ENCODE measurements at regions not wholly inside any gene's neighbourhood (a gene's known extent, or its start where the extent isn't known, plus 50 kb on each side); places are given as distances from the start of the nearest gene placed in this dataset.

DNA sequence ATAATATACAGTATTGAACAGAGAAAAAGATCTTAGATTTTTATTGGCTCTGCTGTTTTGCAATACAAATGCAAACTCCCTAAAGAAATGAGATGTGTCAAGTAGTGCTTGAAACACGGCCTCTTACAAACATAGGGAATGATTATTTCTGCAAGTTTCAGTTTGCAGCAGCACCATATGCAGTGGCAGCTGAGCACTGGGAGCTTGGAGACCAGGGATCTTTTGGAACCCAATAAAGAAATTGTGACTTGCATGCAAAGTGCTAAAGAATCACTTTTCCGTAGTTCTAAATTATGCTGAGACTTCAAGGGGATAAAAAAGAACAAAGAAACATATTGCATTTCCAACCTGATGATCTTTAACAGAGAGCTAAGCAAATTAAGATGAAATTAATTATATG, 674.6 kb upstream of the ZNF608 start:
- no peaks in the 10 kb centered on the region for H3K4me1 ChIP-seq (ENCODE audit: control insufficient read depth in 4 of 4, insufficient read depth in 4 of 4, low read length in 3 of 4)
- no peaks in the 10 kb centered on the region for H3K36me3 ChIP-seq (ENCODE audit: control insufficient read depth in 4 of 4, insufficient read depth in 3 of 4, low read depth in 1 of 4, low read length in 3 of 4)
- 89% methylated on average over 2 of the region's 2 CpGs for WGBS

More for the DNA sequence above, 674.6 kb upstream of the ZNF608 start:
- Histone ChIP-seq H3K4me3 (ENCODE audit: low read depth in 1 of 3, low read length in 3 of 3) (no peak overlapping the region), H3K9ac (ENCODE audit: low read depth in 1 of 2, low read length in 2 of 2) (no peak overlapping the region), H3K9me3 (ENCODE audit: control insufficient read depth in 4 of 4, low read length in 3 of 4) (no peaks in the 10 kb centered on the region), H3K27ac (ENCODE audit: low read depth in 1 of 2, low read length in 2 of 2) (no peak overlapping the region), H3K27me3 (ENCODE audit: control insufficient read depth in 4 of 4, insufficient read depth in 4 of 4, low read length in 3 of 4) (no peaks in the 10 kb centered on the region)
- DNase-seq (ENCODE audit: low spot score): no peak
- TF ChIP-seq CTCF (IDR thresholded peaks at IDR 0.05; ENCODE audit: low read depth, low read length, missing input control) (no peak), ZBTB33 (IDR thresholded peaks at IDR 0.05) (no peak), ATF3 (IDR thresholded peaks at IDR 0.05) (no peak), TAF1 (conservative IDR thresholded peaks at IDR 0.05) (no peak), EGR1 (IDR thresholded peaks at IDR 0.05; ENCODE audit: low read depth in 2 of 2) (no peak), YY1 (IDR thresholded peaks at IDR 0.05) (no peak), JUND (IDR thresholded peaks at IDR 0.05) (no peak), RXRA (IDR thresholded peaks at IDR 0.05) (no peak), HNF4A (conservative IDR thresholded peaks at IDR 0.05) (no peak), SP1 (IDR thresholded peaks at IDR 0.05) (no peak), HNF4G (IDR thresholded peaks at IDR 0.05) (no peak), FOXA1 (IDR thresholded peaks at IDR 0.05) (no peak), NR2F2 (IDR thresholded peaks at IDR 0.05) (no peak), RAD21 (IDR thresholded peaks at IDR 0.05) (no peak), FOXA2 (IDR thresholded peaks at IDR 0.05) (no peak), GABPA (IDR thresholded peaks at IDR 0.05 in 1 of 2, conservative IDR thresholded peaks at IDR 0.05 in 1 of 2) (no peak)
- TF ChIP-seq, protein P1, sequence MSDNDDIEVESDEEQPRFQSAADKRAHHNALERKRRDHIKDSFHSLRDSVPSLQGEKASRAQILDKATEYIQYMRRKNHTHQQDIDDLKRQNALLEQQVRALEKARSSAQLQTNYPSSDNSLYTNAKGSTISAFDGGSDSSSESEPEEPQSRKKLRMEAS (IDR thresholded peaks at IDR 0.05): no peak
- TF ChIP-seq, protein P2, sequence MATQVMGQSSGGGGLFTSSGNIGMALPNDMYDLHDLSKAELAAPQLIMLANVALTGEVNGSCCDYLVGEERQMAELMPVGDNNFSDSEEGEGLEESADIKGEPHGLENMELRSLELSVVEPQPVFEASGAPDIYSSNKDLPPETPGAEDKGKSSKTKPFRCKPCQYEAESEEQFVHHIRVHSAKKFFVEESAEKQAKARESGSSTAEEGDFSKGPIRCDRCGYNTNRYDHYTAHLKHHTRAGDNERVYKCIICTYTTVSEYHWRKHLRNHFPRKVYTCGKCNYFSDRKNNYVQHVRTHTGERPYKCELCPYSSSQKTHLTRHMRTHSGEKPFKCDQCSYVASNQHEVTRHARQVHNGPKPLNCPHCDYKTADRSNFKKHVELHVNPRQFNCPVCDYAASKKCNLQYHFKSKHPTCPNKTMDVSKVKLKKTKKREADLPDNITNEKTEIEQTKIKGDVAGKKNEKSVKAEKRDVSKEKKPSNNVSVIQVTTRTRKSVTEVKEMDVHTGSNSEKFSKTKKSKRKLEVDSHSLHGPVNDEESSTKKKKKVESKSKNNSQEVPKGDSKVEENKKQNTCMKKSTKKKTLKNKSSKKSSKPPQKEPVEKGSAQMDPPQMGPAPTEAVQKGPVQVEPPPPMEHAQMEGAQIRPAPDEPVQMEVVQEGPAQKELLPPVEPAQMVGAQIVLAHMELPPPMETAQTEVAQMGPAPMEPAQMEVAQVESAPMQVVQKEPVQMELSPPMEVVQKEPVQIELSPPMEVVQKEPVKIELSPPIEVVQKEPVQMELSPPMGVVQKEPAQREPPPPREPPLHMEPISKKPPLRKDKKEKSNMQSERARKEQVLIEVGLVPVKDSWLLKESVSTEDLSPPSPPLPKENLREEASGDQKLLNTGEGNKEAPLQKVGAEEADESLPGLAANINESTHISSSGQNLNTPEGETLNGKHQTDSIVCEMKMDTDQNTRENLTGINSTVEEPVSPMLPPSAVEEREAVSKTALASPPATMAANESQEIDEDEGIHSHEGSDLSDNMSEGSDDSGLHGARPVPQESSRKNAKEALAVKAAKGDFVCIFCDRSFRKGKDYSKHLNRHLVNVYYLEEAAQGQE (IDR thresholded peaks at IDR 0.05): no peak

All from liver (tissue), 8 donors.